KMS-11 (cell line): ENCODE measurements at regions not wholly inside any gene's neighbourhood (a gene's known extent, or its start where the extent isn't known, plus 50 kb on each side); places are given as distances from the start of the nearest gene placed in this dataset.
"Not testable (repeated sequence)": the region's sequence is repeated elsewhere in the genome, so short reads cannot be mapped to it uniquely, and the experiment has no call there.

Source experiments
- H2AFZ ChIP-seq: fragments of 200-600 bp; sonication (generic); 2 replicates; pipeline ENCODE4 v1.6.1; 2016; ENCODE audit warnings: antibody characterized with exemption, mixed run types, low read depth
- H3K27ac ChIP-seq: fragments of 200-600 bp; sonication (generic); 2 replicates; pipeline ENCODE4 v1.6.1; 2016; ENCODE audit warnings: mild to moderate bottlenecking, mixed run types
- H3K27me3 ChIP-seq: fragments of 200-600 bp; sonication (generic); 2 replicates; pipeline ENCODE4 v1.6.1; 2017; ENCODE audit warnings: mild to moderate bottlenecking, low read depth, mixed run types, moderate library complexity; ENCODE audit not compliant: insufficient read depth
- H3K36me3 ChIP-seq: fragments of 200-600 bp; sonication (generic); 2 replicates; pipeline ENCODE4 v1.6.1; 2017; ENCODE audit warnings: mild to moderate bottlenecking, mixed run types; ENCODE audit not compliant: insufficient read depth
- H3K4me1 ChIP-seq: fragments of 200-600 bp; sonication (generic); 2 replicates; pipeline ENCODE4 v1.6.1; 2016; ENCODE audit warnings: mild to moderate bottlenecking, low read depth, mixed run types; ENCODE audit not compliant: poor library complexity, severe bottlenecking
- H3K4me2 ChIP-seq: fragments of 200-600 bp; sonication (generic); 2 replicates; pipeline ENCODE4 v1.7.0; 2016; ENCODE audit warnings: mild to moderate bottlenecking, mixed run types
- H3K4me3 ChIP-seq: fragments of 200-600 bp; sonication (generic); IDR thresholded peaks from 2 replicates; pipeline ENCODE4 v1.6.1; 2017; ENCODE audit warnings: low read depth, low read length, mixed read lengths; ENCODE audit not compliant: insufficient read depth
- H3K79me2 ChIP-seq: fragments of 200-600 bp; sonication (generic); 2 replicates; pipeline ENCODE4 v1.6.1; 2016; ENCODE audit warnings: low read depth, mixed run types; ENCODE audit not compliant: insufficient read depth
- H3K9ac ChIP-seq: fragments of 200-600 bp; sonication (generic); 2 replicates; pipeline ENCODE4 v1.6.1; 2016; ENCODE audit warnings: mild to moderate bottlenecking, mixed run types
- H4K20me1 ChIP-seq: fragments of 200-600 bp; sonication (generic); 2 replicates; pipeline ENCODE4 v1.6.1; 2016; ENCODE audit warnings: mild to moderate bottlenecking, mixed run types; ENCODE audit not compliant: insufficient read depth
- TF ChIP-seq, protein P1 (sequence below): fragments of 200-600 bp; sonication (generic); conservative IDR thresholded peaks from 2 replicates; pipeline ENCODE4 v1.6.1; 2017; ENCODE audit warnings: low read depth, mild to moderate bottlenecking, antibody characterized with exemption, low read length, moderate library complexity, mixed read lengths

DNA sequence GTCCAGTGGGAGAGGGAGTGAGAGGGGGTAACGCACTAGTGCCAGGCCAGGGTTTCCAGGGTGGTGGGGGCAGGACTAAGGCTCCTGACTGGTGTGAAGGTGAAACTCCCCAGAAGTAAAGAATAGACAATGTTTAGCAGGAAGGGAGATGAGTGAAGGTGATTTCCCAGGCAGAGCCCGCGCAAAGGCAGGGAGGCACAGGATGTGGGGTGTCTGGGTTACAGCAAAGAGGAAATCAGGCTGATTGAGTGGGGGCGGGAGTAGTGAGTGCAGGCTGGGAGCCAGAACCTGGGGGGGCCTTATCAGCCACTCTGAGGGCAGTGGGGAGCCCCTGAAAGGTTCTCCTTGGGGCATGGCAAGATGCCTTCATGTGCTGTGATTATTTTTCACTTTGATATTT lies 167.5 kb downstream of the UTP18 start:
- no peaks in the 10 kb centered on the region for H4K20me1 ChIP-seq
- H3K4me3 ChIP-seq, result no peak overlapping the region
- no peaks in the 10 kb centered on the region for H3K4me1 ChIP-seq
- TF ChIP-seq, protein P1, sequence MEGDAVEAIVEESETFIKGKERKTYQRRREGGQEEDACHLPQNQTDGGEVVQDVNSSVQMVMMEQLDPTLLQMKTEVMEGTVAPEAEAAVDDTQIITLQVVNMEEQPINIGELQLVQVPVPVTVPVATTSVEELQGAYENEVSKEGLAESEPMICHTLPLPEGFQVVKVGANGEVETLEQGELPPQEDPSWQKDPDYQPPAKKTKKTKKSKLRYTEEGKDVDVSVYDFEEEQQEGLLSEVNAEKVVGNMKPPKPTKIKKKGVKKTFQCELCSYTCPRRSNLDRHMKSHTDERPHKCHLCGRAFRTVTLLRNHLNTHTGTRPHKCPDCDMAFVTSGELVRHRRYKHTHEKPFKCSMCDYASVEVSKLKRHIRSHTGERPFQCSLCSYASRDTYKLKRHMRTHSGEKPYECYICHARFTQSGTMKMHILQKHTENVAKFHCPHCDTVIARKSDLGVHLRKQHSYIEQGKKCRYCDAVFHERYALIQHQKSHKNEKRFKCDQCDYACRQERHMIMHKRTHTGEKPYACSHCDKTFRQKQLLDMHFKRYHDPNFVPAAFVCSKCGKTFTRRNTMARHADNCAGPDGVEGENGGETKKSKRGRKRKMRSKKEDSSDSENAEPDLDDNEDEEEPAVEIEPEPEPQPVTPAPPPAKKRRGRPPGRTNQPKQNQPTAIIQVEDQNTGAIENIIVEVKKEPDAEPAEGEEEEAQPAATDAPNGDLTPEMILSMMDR, result no peak
- no peaks in the 10 kb centered on the region for H3K27me3 ChIP-seq
- no peaks in the 10 kb centered on the region for H3K36me3 ChIP-seq
- no peak overlapping the region for H3K9ac ChIP-seq
- no peak overlapping the region for H3K4me2 ChIP-seq
- H2AFZ ChIP-seq, result no peak overlapping the region
- no peaks in the 10 kb centered on the region for H3K79me2 ChIP-seq
- H3K27ac ChIP-seq, result no peak overlapping the region

DNA sequence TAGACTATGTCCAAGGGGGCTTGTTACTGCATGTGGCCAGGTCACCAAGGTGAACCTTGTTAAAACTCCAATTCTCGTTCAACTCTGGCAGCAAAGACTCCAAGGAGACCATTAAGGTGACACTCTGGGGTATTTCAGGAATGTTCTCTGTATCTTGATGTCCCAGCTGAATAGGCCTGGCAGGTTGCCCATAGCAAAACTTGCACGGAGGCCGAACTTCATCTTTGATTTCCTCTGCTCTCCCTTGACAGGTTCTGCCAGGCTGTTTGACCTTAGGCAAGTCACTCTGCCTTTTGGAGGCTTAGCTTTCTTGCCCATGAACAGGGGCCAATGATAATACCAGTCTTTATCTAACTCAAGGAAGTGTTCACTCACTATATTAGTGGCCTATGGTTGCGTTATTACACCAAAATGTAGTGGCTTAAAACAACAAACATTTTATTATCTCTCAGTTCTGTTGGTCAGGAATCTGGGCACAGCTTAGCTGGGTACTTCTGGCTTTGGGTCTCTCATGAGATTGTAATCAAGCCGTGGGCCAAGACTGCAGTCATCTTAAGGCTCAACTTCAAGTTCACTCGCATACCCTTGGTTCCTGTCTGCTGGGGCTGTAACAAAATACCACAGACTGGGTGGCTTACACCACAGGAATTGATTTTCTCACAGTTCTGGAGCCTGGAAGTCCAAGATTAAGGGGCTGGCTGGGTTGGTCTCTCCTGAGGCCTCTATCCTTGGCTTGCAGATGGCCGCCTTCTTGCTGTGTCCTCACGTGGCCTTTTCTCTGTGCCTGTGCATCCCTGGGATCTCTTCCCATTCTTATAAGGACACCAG lies 168.5 kb downstream of the UTP18 start:
- Histone ChIP-seq H4K20me1 (no peaks in the 10 kb centered on the region), H2AFZ (no peak overlapping the region), H3K4me3 (no peak overlapping the region)

DNA sequence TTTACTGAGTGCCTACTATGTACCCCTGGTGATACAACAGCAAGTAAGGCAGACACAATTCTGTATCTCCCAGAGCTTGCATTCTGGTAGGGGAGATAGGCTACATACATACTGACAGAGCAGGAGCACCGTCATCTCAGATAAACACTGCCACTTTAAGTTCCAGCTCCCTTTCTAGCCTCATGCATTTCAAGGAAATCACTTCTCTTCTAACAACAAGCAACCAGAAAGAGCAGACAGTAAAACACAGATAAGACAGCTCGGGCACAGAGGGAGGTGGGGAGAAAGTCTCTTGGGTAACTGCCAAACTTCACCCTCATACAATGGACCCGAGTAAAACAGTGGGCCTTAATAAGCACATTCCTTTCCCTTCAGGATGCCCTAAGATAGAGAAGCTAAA lies 169.6 kb downstream of the UTP18 start:
- H3K36me3 ChIP-seq, H2AFZ ChIP-seq, H3K27ac ChIP-seq, H3K27me3 ChIP-seq, H3K4me1 ChIP-seq, H3K4me2 ChIP-seq, H3K79me2 ChIP-seq, H4K20me1 ChIP-seq, H3K4me3 ChIP-seq, H3K9ac ChIP-seq: not testable (repeated sequence)

More for the DNA sequence above, 168.5 kb downstream of the UTP18 start:
- no peaks in the 10 kb centered on the region for H3K79me2 ChIP-seq
- TF ChIP-seq, protein P1, result no peak
- no peaks in the 10 kb centered on the region for H3K4me1 ChIP-seq
- H3K27ac ChIP-seq, result no peak overlapping the region
- H3K27me3 ChIP-seq, result no peaks in the 10 kb centered on the region
- H3K36me3 ChIP-seq, result no peaks in the 10 kb centered on the region
- H3K9ac ChIP-seq, result no peak overlapping the region
- no peak overlapping the region for H3K4me2 ChIP-seq

DNA sequence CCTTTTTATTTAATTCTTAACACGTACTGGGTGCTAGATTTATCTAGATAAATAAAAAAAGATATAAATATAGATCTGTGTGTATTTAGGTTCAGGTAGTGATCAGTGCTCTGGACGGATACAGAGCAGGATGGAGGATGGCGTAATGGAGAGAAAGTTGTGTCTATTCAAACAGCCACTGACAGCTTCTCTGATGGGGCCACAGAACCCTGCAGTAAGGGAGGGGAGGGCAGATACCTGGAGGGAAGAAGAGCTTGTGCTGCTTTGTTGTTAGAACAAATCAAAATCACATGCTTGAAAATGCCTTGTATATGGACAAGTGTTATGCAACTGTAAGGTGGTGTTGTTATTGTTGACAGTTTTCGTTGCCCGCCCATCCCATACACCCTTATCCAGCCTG lies 170.2 kb downstream of the UTP18 start:
- H3K79me2 ChIP-seq, result no peaks in the 10 kb centered on the region
- no peak overlapping the region for H2AFZ ChIP-seq
- H3K27me3 ChIP-seq, result no peaks in the 10 kb centered on the region
- no peak overlapping the region for H3K27ac ChIP-seq
- H4K20me1 ChIP-seq, result no peaks in the 10 kb centered on the region
- TF ChIP-seq, protein P1, result no peak
- H3K4me3 ChIP-seq, result no peak overlapping the region
- H3K4me2 ChIP-seq, result no peak overlapping the region
- no peak overlapping the region for H3K9ac ChIP-seq
- H3K36me3 ChIP-seq, result no peaks in the 10 kb centered on the region
- no peaks in the 10 kb centered on the region for H3K4me1 ChIP-seq

DNA sequence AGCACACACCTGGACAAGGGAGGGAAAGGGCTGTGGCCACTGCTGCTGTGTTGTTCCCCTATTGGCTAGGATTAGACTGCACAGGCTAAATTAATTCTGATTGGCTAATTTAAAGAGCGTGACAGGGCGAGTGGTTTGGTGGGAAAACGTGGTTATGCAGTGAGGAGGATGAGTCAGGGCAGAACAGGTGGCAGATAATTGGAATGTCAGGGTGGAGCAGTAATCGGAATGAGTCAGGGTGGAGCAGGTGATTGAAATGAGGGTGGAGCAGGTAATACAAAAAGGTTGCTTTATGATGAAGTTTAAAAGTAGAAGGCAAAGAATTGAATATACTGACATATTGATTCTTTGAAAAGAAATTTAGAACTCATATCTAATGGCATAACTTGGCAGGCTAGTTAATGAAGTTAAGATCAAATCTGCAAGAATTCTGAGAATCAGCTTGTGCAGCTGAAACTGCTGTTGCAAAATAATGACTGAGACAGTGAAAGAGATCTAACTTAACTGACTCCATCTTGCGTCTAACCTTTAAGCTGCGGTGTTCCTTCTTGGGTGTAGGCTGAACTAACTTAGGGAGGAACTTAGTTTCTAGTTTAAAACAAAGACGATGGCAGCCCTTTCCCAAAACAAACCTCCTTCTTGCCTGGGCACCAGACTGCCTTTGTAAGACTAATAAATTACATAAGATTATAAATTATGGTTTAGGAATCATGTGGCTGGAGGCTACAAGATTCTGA lies 174.3 kb downstream of the UTP18 start:
- Histone ChIP-seq H3K4me3 (no peak overlapping the region), H3K79me2 (no peaks in the 10 kb centered on the region), H4K20me1 (no peaks in the 10 kb centered on the region), H3K27ac (no peak overlapping the region), H3K9ac (no peak overlapping the region), H2AFZ (no peak overlapping the region), H3K4me1 (no peaks in the 10 kb centered on the region), H3K4me2 (no peak overlapping the region), H3K36me3 (no peaks in the 10 kb centered on the region), H3K27me3 (no peaks in the 10 kb centered on the region)
- TF ChIP-seq, protein P1, result no peak
